ENCODE measurements at regions not wholly inside any gene's neighbourhood (a gene's known extent, or its start where the extent isn't known, plus 50 kb on each side); places are given as distances from the start of the nearest gene placed in this dataset.

GRCh38 chr18:75546964-75547363 lies 119.5 kb upstream of the SMIM21 start:
- TF ChIP-seq, protein P1, sequence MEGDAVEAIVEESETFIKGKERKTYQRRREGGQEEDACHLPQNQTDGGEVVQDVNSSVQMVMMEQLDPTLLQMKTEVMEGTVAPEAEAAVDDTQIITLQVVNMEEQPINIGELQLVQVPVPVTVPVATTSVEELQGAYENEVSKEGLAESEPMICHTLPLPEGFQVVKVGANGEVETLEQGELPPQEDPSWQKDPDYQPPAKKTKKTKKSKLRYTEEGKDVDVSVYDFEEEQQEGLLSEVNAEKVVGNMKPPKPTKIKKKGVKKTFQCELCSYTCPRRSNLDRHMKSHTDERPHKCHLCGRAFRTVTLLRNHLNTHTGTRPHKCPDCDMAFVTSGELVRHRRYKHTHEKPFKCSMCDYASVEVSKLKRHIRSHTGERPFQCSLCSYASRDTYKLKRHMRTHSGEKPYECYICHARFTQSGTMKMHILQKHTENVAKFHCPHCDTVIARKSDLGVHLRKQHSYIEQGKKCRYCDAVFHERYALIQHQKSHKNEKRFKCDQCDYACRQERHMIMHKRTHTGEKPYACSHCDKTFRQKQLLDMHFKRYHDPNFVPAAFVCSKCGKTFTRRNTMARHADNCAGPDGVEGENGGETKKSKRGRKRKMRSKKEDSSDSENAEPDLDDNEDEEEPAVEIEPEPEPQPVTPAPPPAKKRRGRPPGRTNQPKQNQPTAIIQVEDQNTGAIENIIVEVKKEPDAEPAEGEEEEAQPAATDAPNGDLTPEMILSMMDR (IDR thresholded peaks at IDR 0.05; ENCODE audit: insufficient read depth, low read length) = no peak
- no peak for TF ChIP-seq POLR2AphosphoS5 (IDR thresholded peaks at IDR 0.05; ENCODE audit: low read depth)
- TF ChIP-seq REST (IDR thresholded peaks at IDR 0.05; ENCODE audit: insufficient replicate concordance, low read depth) = no peak
- no peak for TF ChIP-seq GABPA (IDR thresholded peaks at IDR 0.05; ENCODE audit: low read depth)

All from HL-60 (cell line).